ENCODE measurements at regions not wholly inside any gene's neighbourhood (a gene's known extent, or its start where the extent isn't known, plus 50 kb on each side); places are given as distances from the start of the nearest gene placed in this dataset.

- intact Hi-C loops (cut with DNase I): no loop called here
- no peak overlapping the region for H3K4me3 ChIP-seq
- no peaks in the 10 kb centered on the region for H3K9me3 ChIP-seq
- no peaks in the 10 kb centered on the region for H3K27me3 ChIP-seq
- no peaks in the 10 kb centered on the region for H3K4me1 ChIP-seq
- 82% methylated on average over 5 of the region's 5 CpGs for WGBS (ENCODE audit: insufficient coverage, low coverage, low lambda C conversion rate, missing lambda C conversion rate)
- ATAC-seq (no peak), DNase-seq (no peak)
- no peaks in the 10 kb centered on the region for H3K36me3 ChIP-seq
- no peak overlapping the region for H3K27ac ChIP-seq
- TF ChIP-seq POLR2A (IDR thresholded peaks at IDR 0.05) (no peak), CTCF (IDR thresholded peaks at IDR 0.05) (no peak)
Measured at GRCh38 chr13:93001866-93002461, 224.6 kb upstream of the GPC6 start.

- no peak for DNase-seq
Measured at GRCh38 chr13:93003531-93003930, 223.1 kb upstream of the GPC6 start.

GRCh38 chr13:93004919-93005318 is 221.7 kb upstream of the GPC6 start:
- ATAC-seq (peak in 3 of 4 donors; percentile 34 to 52 (median 38)), DNase-seq (no peak)
- Histone ChIP-seq H3K27me3 (no peaks in the 10 kb centered on the region), H3K4me1 (no peaks in the 10 kb centered on the region), H3K27ac (no peak overlapping the region), H3K4me3 (no peak overlapping the region), H3K9me3 (peaks cover 0 to 6% (median 0%) of the 10 kb centered on the region in 4 donors), H3K36me3 (no peaks in the 10 kb centered on the region)
- intact Hi-C loops (cut with DNase I): no loop called here
- peak in 3 of 4 donors; percentile 9 to 36 (median 19) for TF ChIP-seq CTCF (IDR thresholded peaks at IDR 0.05)
- no peak for TF ChIP-seq POLR2A (IDR thresholded peaks at IDR 0.05)

More at GRCh38 chr13:93003531-93003930, 223.1 kb upstream of the GPC6 start:
- WGBS (ENCODE audit: insufficient coverage, low coverage, low lambda C conversion rate, missing lambda C conversion rate): 81% methylated on average over 2 of the region's 3 CpGs
- no peak for ATAC-seq
- TF ChIP-seq POLR2A (IDR thresholded peaks at IDR 0.05): no peak
- no peak for TF ChIP-seq CTCF (IDR thresholded peaks at IDR 0.05)
- Histone ChIP-seq H3K27ac (no peak overlapping the region), H3K36me3 (no peaks in the 10 kb centered on the region), H3K4me3 (no peak overlapping the region), H3K27me3 (no peaks in the 10 kb centered on the region), H3K4me1 (no peaks in the 10 kb centered on the region), H3K9me3 (peaks cover 0 to 6% (median 0%) of the 10 kb centered on the region in 4 donors)
- intact Hi-C loops (cut with DNase I): no loop called here

- intact Hi-C loops (cut with DNase I): no loop called here
- H3K27ac ChIP-seq: no peak overlapping the region
- TF ChIP-seq POLR2A (IDR thresholded peaks at IDR 0.05) (no peak), CTCF (IDR thresholded peaks at IDR 0.05) (no peak)
- no peak overlapping the region for H3K4me3 ChIP-seq
- H3K9me3 ChIP-seq: peaks cover 0 to 6% (median 0%) of the 10 kb centered on the region in 4 donors
- no peaks in the 10 kb centered on the region for H3K27me3 ChIP-seq
- no peak for DNase-seq
- H3K36me3 ChIP-seq: no peaks in the 10 kb centered on the region
- no peaks in the 10 kb centered on the region for H3K4me1 ChIP-seq
- no peak for ATAC-seq
Measured at GRCh38 chr13:93007928-93008327, 218.7 kb upstream of the GPC6 start.
